Activated CD4-positive, alpha-beta memory T cell treated with anti-CD3 and anti-CD28 coated beads for 36 hours (primary cell): ENCODE measurements at regions not wholly inside any gene's neighbourhood (a gene's known extent, or its start where the extent isn't known, plus 50 kb on each side); places are given as distances from the start of the nearest gene placed in this dataset.
"Not testable (repeated sequence)": the region's sequence is repeated elsewhere in the genome, so short reads cannot be mapped to it uniquely, and the experiment has no call there.

Experiments used
- CTCF ChIA-PET: fragments of 350-600 bp; sonication (Branson Sonifier 250); formaldehyde crosslinking; loops from one replicate; lab custom pipeline; 2021; ENCODE audit warnings: antibody characterized with exemption, inconsistent platforms; lab: Charles Lee
- POLR2A ChIA-PET: fragments of 350-600 bp; sonication (Branson Sonifier 250); formaldehyde crosslinking; loops from one replicate; lab custom pipeline; 2021; ENCODE audit warnings: antibody characterized with exemption; lab: Charles Lee
- DNase-seq: peaks from one replicate; pipeline ENCODE4 v3.0.0-alpha.2; 2020
- H3K27ac Mint-ChIP-seq: one replicate; pipeline ENCODE4 v1.8.0; 2021; ENCODE audit warnings: mixed read lengths
- H3K27me3 Mint-ChIP-seq: one replicate; pipeline ENCODE4 v1.8.0; 2021; ENCODE audit warnings: mixed read lengths
- H3K36me3 Mint-ChIP-seq: one replicate; pipeline ENCODE4 v1.8.0; 2021; ENCODE audit warnings: mixed read lengths
- H3K4me1 Mint-ChIP-seq: one replicate; pipeline ENCODE4 v1.8.0; 2021; ENCODE audit warnings: low read depth, mixed read lengths
- H3K4me3 Mint-ChIP-seq: one replicate; pipeline ENCODE4 v1.8.0; 2021; ENCODE audit warnings: mild to moderate bottlenecking, mixed read lengths
- H3K9me3 Mint-ChIP-seq: one replicate; pipeline ENCODE4 v1.8.0; 2021; ENCODE audit warnings: mixed read lengths
- intact Hi-C: fragments of 100-400 bp; cut with micrococcal nuclease; formaldehyde crosslinking; loops from one replicate; pipeline ENCODE4 v1.15.1; 2023

- no peak for DNase-seq
- ChIA-PET POLR2A (no interaction called here), CTCF (no interaction called here)
- Mint-ChIP-seq H3K9me3 (peaks cover 21% of the 10 kb centered on the region), H3K4me1 (no peaks in the 10 kb centered on the region), H3K36me3 (no peaks in the 10 kb centered on the region), H3K27me3 (no peaks in the 10 kb centered on the region), H3K27ac (no peak overlapping the region), H3K4me3 (no peak overlapping the region)
- intact Hi-C loops, result no loop called here
These were observed 1267.4 kb upstream of the GOT2 start for GRCh38 chr16:60001523-60001922.

GRCh38 chr16:59997706-59998105, 1263.6 kb upstream of the GOT2 start:
- H3K9me3 Mint-ChIP-seq, result peaks cover 22% of the 10 kb centered on the region
- ChIA-PET CTCF (no interaction called here), POLR2A (no interaction called here)
- no peaks in the 10 kb centered on the region for H3K27me3 Mint-ChIP-seq
- intact Hi-C loops, result no loop called here
- H3K4me1 Mint-ChIP-seq, result no peaks in the 10 kb centered on the region
- no peaks in the 10 kb centered on the region for H3K36me3 Mint-ChIP-seq
- no peak overlapping the region for H3K4me3 Mint-ChIP-seq
- no peak for DNase-seq
- H3K27ac Mint-ChIP-seq, result no peak overlapping the region

GRCh38 chr16:59993101-59993500, 1259.0 kb upstream of the GOT2 start:
- no peaks in the 10 kb centered on the region for H3K4me1 Mint-ChIP-seq
- H3K27ac Mint-ChIP-seq, result no peak overlapping the region
- no peaks in the 10 kb centered on the region for H3K27me3 Mint-ChIP-seq
- no peaks in the 10 kb centered on the region for H3K36me3 Mint-ChIP-seq
- H3K9me3 Mint-ChIP-seq, result peaks cover 32% of the 10 kb centered on the region
- ChIA-PET POLR2A (interaction anchor here (0.6 kb wide), 1 partner anchor 164 kb away, joined by 3 read pairs; no protein-coding TSS in a partner anchor), CTCF (no interaction called here)
- no peak overlapping the region for H3K4me3 Mint-ChIP-seq
- DNase-seq, result no peak
- intact Hi-C loops, result no loop called here

GRCh38 chr16:59991171-59991570, 1257.1 kb upstream of the GOT2 start:
- ChIA-PET POLR2A (no interaction called here), CTCF (no interaction called here)
- Mint-ChIP-seq H3K9me3 (peaks cover 41% of the 10 kb centered on the region), H3K4me1 (no peaks in the 10 kb centered on the region), H3K27ac (no peak overlapping the region), H3K4me3 (no peak overlapping the region), H3K36me3 (no peaks in the 10 kb centered on the region), H3K27me3 (no peaks in the 10 kb centered on the region)
- DNase-seq, result no peak
- intact Hi-C loops, result no loop called here

- Mint-ChIP-seq H3K4me3 (no peak overlapping the region), H3K27me3 (no peaks in the 10 kb centered on the region), H3K36me3 (no peaks in the 10 kb centered on the region), H3K27ac (no peak overlapping the region), H3K4me1 (no peaks in the 10 kb centered on the region), H3K9me3 (peaks cover 48% of the 10 kb centered on the region)
- DNase-seq, result no peak
- POLR2A ChIA-PET, result no interaction called here
- CTCF ChIA-PET, result no interaction called here
- intact Hi-C loops, result no loop called here
These were observed 1254.5 kb upstream of the GOT2 start for GRCh38 chr16:59988591-59988990.

GRCh38 chr16:59975953-59976352, 1241.8 kb upstream of the GOT2 start:
- Mint-ChIP-seq H3K4me1 (no peaks in the 10 kb centered on the region), H3K27me3 (no peaks in the 10 kb centered on the region), H3K36me3 (no peaks in the 10 kb centered on the region), H3K4me3 (no peak overlapping the region), H3K9me3 (peaks cover 17% of the 10 kb centered on the region), H3K27ac (no peak overlapping the region)
- CTCF ChIA-PET, result no interaction called here
- POLR2A ChIA-PET, result no interaction called here
- no peak for DNase-seq
- intact Hi-C loops, result no loop called here

GRCh38 chr16:59973966-59974365, 1239.8 kb upstream of the GOT2 start:
- intact Hi-C loops, result no loop called here
- Mint-ChIP-seq H3K27ac (no peak overlapping the region), H3K4me3 (no peak overlapping the region), H3K36me3 (no peaks in the 10 kb centered on the region), H3K27me3 (no peaks in the 10 kb centered on the region), H3K4me1 (no peaks in the 10 kb centered on the region), H3K9me3 (peaks cover 17% of the 10 kb centered on the region)
- CTCF ChIA-PET, result no interaction called here
- no peak for DNase-seq
- POLR2A ChIA-PET, result no interaction called here

- intact Hi-C loops, result no loop called here
- Mint-ChIP-seq H3K9me3 (peaks cover 15% of the 10 kb centered on the region), H3K27ac (no peak overlapping the region), H3K4me1 (no peaks in the 10 kb centered on the region), H3K27me3 (no peaks in the 10 kb centered on the region), H3K36me3 (no peaks in the 10 kb centered on the region), H3K4me3 (no peak overlapping the region)
- ChIA-PET CTCF (no interaction called here), POLR2A (no interaction called here)
- DNase-seq, result no peak
These were observed 1237.1 kb upstream of the GOT2 start for GRCh38 chr16:59971264-59971663.

GRCh38 chr16:59964232-59964924, 1230.3 kb upstream of the GOT2 start:
- ChIA-PET CTCF (no interaction called here), POLR2A (no interaction called here)
- no peaks in the 10 kb centered on the region for H3K36me3 Mint-ChIP-seq
- no peak overlapping the region for H3K27ac Mint-ChIP-seq
- H3K9me3 Mint-ChIP-seq, result peaks cover 22% of the 10 kb centered on the region
- DNase-seq, result no peak
- intact Hi-C loops, result no loop called here
- no peaks in the 10 kb centered on the region for H3K4me1 Mint-ChIP-seq
- no peaks in the 10 kb centered on the region for H3K27me3 Mint-ChIP-seq
- no peak overlapping the region for H3K4me3 Mint-ChIP-seq

GRCh38 chr16:59959311-59959710, 1225.2 kb upstream of the GOT2 start:
- DNase-seq, result no peak
- Mint-ChIP-seq H3K36me3 (no peaks in the 10 kb centered on the region), H3K27ac (no peak overlapping the region), H3K4me1 (no peaks in the 10 kb centered on the region), H3K9me3 (peaks cover 35% of the 10 kb centered on the region), H3K4me3 (no peak overlapping the region), H3K27me3 (no peaks in the 10 kb centered on the region)
- POLR2A ChIA-PET, result no interaction called here
- intact Hi-C loops, result no loop called here
- CTCF ChIA-PET, result no interaction called here

GRCh38 chr16:59950431-59950830, 1216.3 kb upstream of the GOT2 start:
- CTCF ChIA-PET, result no interaction called here
- POLR2A ChIA-PET, result no interaction called here
- no peak overlapping the region for H3K4me3 Mint-ChIP-seq
- DNase-seq, result no peak
- no peaks in the 10 kb centered on the region for H3K4me1 Mint-ChIP-seq
- H3K9me3 Mint-ChIP-seq, result peaks cover 28% of the 10 kb centered on the region
- intact Hi-C loops, result no loop called here
- H3K27me3 Mint-ChIP-seq, result no peaks in the 10 kb centered on the region
- no peaks in the 10 kb centered on the region for H3K36me3 Mint-ChIP-seq
- no peak overlapping the region for H3K27ac Mint-ChIP-seq

- H3K4me3 Mint-ChIP-seq, H3K4me1 Mint-ChIP-seq, H3K36me3 Mint-ChIP-seq, intact Hi-C loops, CTCF ChIA-PET, H3K27ac Mint-ChIP-seq, POLR2A ChIA-PET, H3K27me3 Mint-ChIP-seq, DNase-seq: not testable (repeated sequence)
- peaks cover 16% of the 10 kb centered on the region for H3K9me3 Mint-ChIP-seq
These were observed 1209.9 kb upstream of the GOT2 start for GRCh38 chr16:59944041-59944440.

- DNase-seq, result no peak
- CTCF ChIA-PET, result no interaction called here
These were observed 1207.5 kb upstream of the GOT2 start for GRCh38 chr16:59941594-59941993.

More at GRCh38 chr16:59941594-59941993, 1207.5 kb upstream of the GOT2 start:
- intact Hi-C loops, result no loop called here
- Mint-ChIP-seq H3K4me1 (no peaks in the 10 kb centered on the region), H3K27ac (no peak overlapping the region), H3K36me3 (no peaks in the 10 kb centered on the region), H3K4me3 (no peak overlapping the region), H3K27me3 (no peaks in the 10 kb centered on the region), H3K9me3 (peaks cover 21% of the 10 kb centered on the region)
- POLR2A ChIA-PET, result no interaction called here
